ENCODE measurements at regions not wholly inside any gene's neighbourhood (a gene's known extent, or its start where the extent isn't known, plus 50 kb on each side); places are given as distances from the start of the nearest gene placed in this dataset.

DNA sequence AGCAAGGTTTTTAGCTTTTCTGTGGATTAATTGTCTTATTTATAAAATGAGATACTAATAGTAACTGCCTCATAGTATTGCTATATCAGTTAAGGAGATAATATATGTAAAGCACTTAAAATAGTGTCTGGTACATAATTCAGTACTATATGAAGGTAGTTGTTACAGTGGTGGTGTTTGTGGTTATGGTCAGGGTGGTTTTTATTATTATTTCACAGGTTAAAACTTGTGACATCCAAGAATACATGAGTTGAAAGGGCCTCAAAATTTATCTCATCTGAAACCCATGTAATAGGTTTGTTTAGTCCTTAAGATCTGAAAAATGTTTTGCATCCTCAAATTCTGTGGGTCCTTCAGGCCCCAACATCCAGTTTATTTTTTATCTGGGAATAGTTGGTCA, 369.5 kb upstream of the LRATD1 start:
- TF ChIP-seq, protein P1, sequence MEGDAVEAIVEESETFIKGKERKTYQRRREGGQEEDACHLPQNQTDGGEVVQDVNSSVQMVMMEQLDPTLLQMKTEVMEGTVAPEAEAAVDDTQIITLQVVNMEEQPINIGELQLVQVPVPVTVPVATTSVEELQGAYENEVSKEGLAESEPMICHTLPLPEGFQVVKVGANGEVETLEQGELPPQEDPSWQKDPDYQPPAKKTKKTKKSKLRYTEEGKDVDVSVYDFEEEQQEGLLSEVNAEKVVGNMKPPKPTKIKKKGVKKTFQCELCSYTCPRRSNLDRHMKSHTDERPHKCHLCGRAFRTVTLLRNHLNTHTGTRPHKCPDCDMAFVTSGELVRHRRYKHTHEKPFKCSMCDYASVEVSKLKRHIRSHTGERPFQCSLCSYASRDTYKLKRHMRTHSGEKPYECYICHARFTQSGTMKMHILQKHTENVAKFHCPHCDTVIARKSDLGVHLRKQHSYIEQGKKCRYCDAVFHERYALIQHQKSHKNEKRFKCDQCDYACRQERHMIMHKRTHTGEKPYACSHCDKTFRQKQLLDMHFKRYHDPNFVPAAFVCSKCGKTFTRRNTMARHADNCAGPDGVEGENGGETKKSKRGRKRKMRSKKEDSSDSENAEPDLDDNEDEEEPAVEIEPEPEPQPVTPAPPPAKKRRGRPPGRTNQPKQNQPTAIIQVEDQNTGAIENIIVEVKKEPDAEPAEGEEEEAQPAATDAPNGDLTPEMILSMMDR (IDR thresholded peaks at IDR 0.05): no peak
- no peaks in the 10 kb centered on the region for H3K27me3 ChIP-seq
- H3K36me3 ChIP-seq: no peaks in the 10 kb centered on the region
- DNase-seq (ENCODE audit: extremely low spot score in 2 of 2): no peak
- no peak overlapping the region for H3K27ac ChIP-seq
- H3K4me1 ChIP-seq: no peaks in the 10 kb centered on the region
- no peak overlapping the region for H3K4me3 ChIP-seq
- intact Hi-C loops (cut with DNase I): no loop called here
- H3K9me3 ChIP-seq: no peaks in the 10 kb centered on the region

DNA sequence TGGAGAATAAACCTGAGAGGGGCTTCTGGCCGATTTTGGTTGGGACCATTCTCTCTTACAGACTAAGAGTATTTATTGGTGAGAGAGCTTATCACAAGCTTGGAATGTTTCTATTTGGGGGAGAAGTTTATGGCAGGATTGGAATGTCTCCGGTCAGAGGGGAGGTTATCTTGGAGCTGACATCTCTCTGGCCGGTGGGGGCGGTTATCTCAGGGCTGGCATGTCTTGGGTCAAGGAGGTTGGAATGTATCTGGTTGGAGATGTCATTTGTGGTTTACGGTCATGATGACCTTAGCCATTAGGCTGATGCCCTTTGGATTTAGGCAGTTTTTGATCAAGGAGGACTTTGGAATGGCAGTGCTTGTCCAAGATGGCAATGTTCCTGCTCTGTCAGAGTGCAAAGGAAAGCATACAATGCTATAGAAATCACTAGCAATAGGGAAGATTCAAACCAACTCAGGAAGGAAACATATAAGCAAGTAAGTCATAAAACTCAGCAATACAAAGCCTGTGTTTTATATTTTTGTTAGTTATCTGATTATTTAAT, 362.4 kb upstream of the LRATD1 start:
- intact Hi-C loops (cut with DNase I): no loop called here
- no peaks in the 10 kb centered on the region for H3K4me1 ChIP-seq
- H3K4me3 ChIP-seq: no peak overlapping the region
- H3K27me3 ChIP-seq: no peaks in the 10 kb centered on the region
- H3K27ac ChIP-seq: no peak overlapping the region
- TF ChIP-seq, protein P1 (IDR thresholded peaks at IDR 0.05): no peak
- TF ChIP-seq POLR2A (IDR thresholded peaks at IDR 0.05) (no peak), POLR2AphosphoS5 (IDR thresholded peaks at IDR 0.05; ENCODE audit: insufficient read depth in 1 of 2, low read depth in 1 of 2) (no peak)
- no peaks in the 10 kb centered on the region for H3K9me3 ChIP-seq
- no peak for DNase-seq (ENCODE audit: extremely low spot score in 2 of 2)
- H3K36me3 ChIP-seq: no peaks in the 10 kb centered on the region

DNA sequence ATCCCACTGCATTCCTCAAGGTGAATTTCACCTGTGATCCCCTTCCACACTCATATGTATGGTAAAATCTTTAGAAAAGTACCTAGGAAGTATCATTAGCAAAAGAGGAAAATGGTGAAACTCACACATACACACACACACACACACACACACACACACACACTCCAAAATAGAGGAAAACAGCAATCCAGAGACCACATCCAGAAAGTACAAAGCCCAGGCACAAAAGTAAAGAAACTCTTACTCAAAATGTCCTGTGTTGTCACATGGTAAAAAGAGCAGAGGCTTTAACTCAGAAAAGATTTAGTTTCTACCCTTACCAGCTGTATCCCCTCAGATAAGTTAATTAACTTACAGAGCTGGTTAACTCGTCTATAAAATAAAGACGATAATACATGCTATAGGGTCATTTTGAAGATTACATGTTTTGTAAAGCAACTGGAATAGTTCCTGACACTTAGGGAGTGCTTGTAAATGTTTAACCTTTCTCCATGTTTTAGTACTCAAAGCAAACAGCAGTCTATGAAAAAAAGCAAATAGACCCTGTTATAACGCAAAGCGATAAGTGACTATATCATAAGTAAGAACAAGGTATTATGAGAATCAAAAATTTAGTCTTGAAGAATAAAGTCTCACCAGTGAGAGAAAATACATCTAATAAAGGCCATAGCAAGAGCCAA, 360.0 kb upstream of the LRATD1 start:
- H3K27ac ChIP-seq: no peak overlapping the region
- no peak for DNase-seq (ENCODE audit: extremely low spot score in 2 of 2)

DNA sequence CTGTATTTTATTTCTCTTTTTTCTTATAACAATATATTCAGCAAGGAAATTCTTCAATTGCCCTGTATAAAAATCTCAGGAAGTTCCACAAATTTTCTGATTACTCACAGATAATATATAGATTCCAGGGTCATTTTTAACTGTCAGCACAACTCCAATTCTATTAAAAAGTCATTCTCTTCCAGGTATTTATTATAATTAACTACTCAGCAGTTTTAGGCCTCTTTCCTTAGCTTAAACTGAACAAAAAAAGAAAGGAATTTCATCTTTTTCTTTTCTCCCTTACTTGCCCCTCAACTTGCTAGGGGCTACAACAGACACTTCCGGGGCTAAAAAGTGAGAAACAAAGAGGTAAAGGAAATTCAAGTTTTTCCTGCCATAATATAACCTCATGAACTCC, 358.9 kb upstream of the LRATD1 start:
- TF ChIP-seq, protein P1 (IDR thresholded peaks at IDR 0.05): no peak
- TF ChIP-seq POLR2A (IDR thresholded peaks at IDR 0.05): no peak
- TF ChIP-seq POLR2AphosphoS5 (IDR thresholded peaks at IDR 0.05; ENCODE audit: insufficient read depth in 1 of 2, low read depth in 1 of 2): no peak
- no peak overlapping the region for H3K4me3 ChIP-seq
- no peaks in the 10 kb centered on the region for H3K36me3 ChIP-seq
- H3K9me3 ChIP-seq: peaks cover 7% of the 10 kb centered on the region
- H3K27me3 ChIP-seq: no peaks in the 10 kb centered on the region
- no peak for DNase-seq (ENCODE audit: extremely low spot score in 2 of 2)
- intact Hi-C loops (cut with DNase I): no loop called here
- no peak overlapping the region for H3K27ac ChIP-seq
- no peaks in the 10 kb centered on the region for H3K4me1 ChIP-seq

More for the DNA sequence above, 360.0 kb upstream of the LRATD1 start:
- H3K4me3 ChIP-seq: no peak overlapping the region
- no peaks in the 10 kb centered on the region for H3K27me3 ChIP-seq
- intact Hi-C loops (cut with DNase I): no loop called here
- no peak for TF ChIP-seq POLR2AphosphoS5 (IDR thresholded peaks at IDR 0.05; ENCODE audit: insufficient read depth in 1 of 2, low read depth in 1 of 2)
- TF ChIP-seq POLR2A (IDR thresholded peaks at IDR 0.05): no peak
- TF ChIP-seq, protein P1 (IDR thresholded peaks at IDR 0.05): no peak
- no peaks in the 10 kb centered on the region for H3K36me3 ChIP-seq
- H3K9me3 ChIP-seq: peaks cover 6% of the 10 kb centered on the region
- H3K4me1 ChIP-seq: no peaks in the 10 kb centered on the region

DNA sequence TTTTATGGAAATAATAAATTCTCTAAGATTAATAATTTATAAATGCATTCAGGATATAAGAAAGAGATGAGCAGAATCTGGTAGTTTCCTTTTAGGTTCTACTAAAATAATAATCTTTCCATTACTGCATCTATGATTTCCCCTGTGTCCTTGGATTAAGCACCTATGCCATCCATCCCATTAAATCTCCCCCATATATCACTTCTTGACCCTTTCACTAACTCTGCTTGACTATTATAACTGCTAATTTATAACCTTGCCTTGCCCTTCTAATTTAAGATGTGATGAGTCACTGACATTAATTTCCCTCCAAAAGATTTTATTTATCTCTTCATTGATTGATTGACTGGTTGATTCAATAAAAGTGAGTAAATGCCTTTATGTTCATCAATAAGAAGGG, 348.3 kb upstream of the LRATD1 start:
- intact Hi-C loops (cut with DNase I): no loop called here
- no peak overlapping the region for H3K27ac ChIP-seq
- H3K36me3 ChIP-seq: no peaks in the 10 kb centered on the region
- TF ChIP-seq, protein P1 (IDR thresholded peaks at IDR 0.05): no peak
- TF ChIP-seq POLR2AphosphoS5 (IDR thresholded peaks at IDR 0.05; ENCODE audit: insufficient read depth in 1 of 2, low read depth in 1 of 2) (no peak), POLR2A (IDR thresholded peaks at IDR 0.05) (no peak)
- no peaks in the 10 kb centered on the region for H3K4me1 ChIP-seq
- H3K9me3 ChIP-seq: no peaks in the 10 kb centered on the region
- H3K27me3 ChIP-seq: no peaks in the 10 kb centered on the region
- no peak for DNase-seq (ENCODE audit: extremely low spot score in 2 of 2)
- H3K4me3 ChIP-seq: no peak overlapping the region

Data from vagina (tissue), 2 donors.